ENCODE measurements at regions not wholly inside any gene's neighbourhood (a gene's known extent, or its start where the extent isn't known, plus 50 kb on each side); places are given as distances from the start of the nearest gene placed in this dataset.

- TF ChIP-seq CTCF (IDR thresholded peaks at IDR 0.05 in 2 of 3, conservative IDR thresholded peaks at IDR 0.05 in 1 of 3; ENCODE audit: borderline replicate concordance in 1 of 3, insufficient read depth in 1 of 3, low read depth in 2 of 3, low read length in 2 of 3) (no peak), EZH2phosphoT487 (IDR thresholded peaks at IDR 0.05; ENCODE audit: borderline replicate concordance) (no peak), POLR2A (IDR thresholded peaks at IDR 0.05; ENCODE audit: borderline replicate concordance, extremely low read depth, insufficient read depth, insufficient read length) (no peak), FOSL1 (IDR thresholded peaks at IDR 0.05; ENCODE audit: low read depth) (peak; percentile 30; the same call in 1 of the 2 replicates), CEBPB (IDR thresholded peaks at IDR 0.05; ENCODE audit: low read depth) (no peak), REST (IDR thresholded peaks at IDR 0.05; ENCODE audit: low read depth) (no peak)
Measured at GRCh38 chr6:20279608-20280287, 67.5 kb upstream of the MBOAT1 start.
